CD4-positive, alpha-beta T cell treated with Interleukin-2 at 100 ng/mL for 4 hours (primary cell): ENCODE measurements at regions not wholly inside any gene's neighbourhood (a gene's known extent, or its start where the extent isn't known, plus 50 kb on each side); places are given as distances from the start of the nearest gene placed in this dataset.

Experiments used
- DNase-seq: peaks from one replicate; pipeline ENCODE4 v3.0.0-alpha.2; 2020; ENCODE audit warnings: low spot score

GRCh38 chr20:58000861-58001260, 227.6 kb downstream of the ANKRD60 start:
- no peak for DNase-seq

GRCh38 chr20:57999465-58000111, 228.9 kb downstream of the ANKRD60 start:
- DNase-seq = peak; percentile 2

- DNase-seq = no peak
Measured at GRCh38 chr20:57998981-57999464, 229.4 kb downstream of the ANKRD60 start.

- no peak for DNase-seq
Measured at GRCh38 chr20:57998276-57998675, 230.2 kb downstream of the ANKRD60 start.

- no peak for DNase-seq
Measured at GRCh38 chr20:57996936-57997890, 231.2 kb downstream of the ANKRD60 start.

- no peak for DNase-seq
Measured at GRCh38 chr20:57996465-57996864, 232.0 kb downstream of the ANKRD60 start.

GRCh38 chr20:57995381-57995977, 233.0 kb downstream of the ANKRD60 start:
- no peak for DNase-seq

GRCh38 chr20:57993716-57994431, 234.6 kb downstream of the ANKRD60 start:
- no peak for DNase-seq

- no peak for DNase-seq
Measured at GRCh38 chr20:57991211-57991881, 237.1 kb downstream of the ANKRD60 start.

GRCh38 chr20:57990396-57990987, 238.0 kb downstream of the ANKRD60 start:
- no peak for DNase-seq

GRCh38 chr20:57988828-57989227, 239.6 kb downstream of the ANKRD60 start:
- DNase-seq = no peak

- no peak for DNase-seq
Measured at GRCh38 chr20:57988422-57988821, 240.0 kb downstream of the ANKRD60 start.

- no peak for DNase-seq
Measured at GRCh38 chr20:57987659-57988058, 240.8 kb downstream of the ANKRD60 start.

- DNase-seq = no peak
Measured at GRCh38 chr20:57986666-57987065, 241.8 kb downstream of the ANKRD60 start.

GRCh38 chr20:57985278-57985677, 243.2 kb downstream of the ANKRD60 start:
- no peak for DNase-seq

- DNase-seq = no peak
Measured at GRCh38 chr20:57983082-57983481, 245.4 kb downstream of the ANKRD60 start.

- no peak for DNase-seq
Measured at GRCh38 chr20:57980506-57980905, 247.9 kb downstream of the ANKRD60 start.

- no peak for DNase-seq
Measured at GRCh38 chr20:57977569-57977968, 250.9 kb downstream of the ANKRD60 start.

GRCh38 chr20:57977141-57977540, 251.3 kb downstream of the ANKRD60 start:
- no peak for DNase-seq

GRCh38 chr20:57974863-57975262, 253.6 kb downstream of the ANKRD60 start:
- no peak for DNase-seq

- DNase-seq = no peak
Measured at GRCh38 chr20:57973886-57974285, 254.6 kb downstream of the ANKRD60 start.
